K562 (cell line): ENCODE measurements at regions not wholly inside any gene's neighbourhood (a gene's known extent, or its start where the extent isn't known, plus 50 kb on each side); places are given as distances from the start of the nearest gene placed in this dataset.

ENCODE experiments used
- ATAC-seq: fragments of 200-7000 bp; cut with Tn5 transposase; 3 replicates; pipeline ENCODE4 v1.9.1; 2020; ENCODE audit warnings: moderate library complexity
- BruUV-seq: library from RNA; stranded (reverse); fragments of 400-500 nt; replicated peaks from 2 replicates; lab custom pipeline; 2021; lab: Mats Ljungman, UMichigan
- CTCF ChIA-PET: fragments of 300-600 bp; formaldehyde crosslinking; extraction: SDS; loops from one replicate; lab custom pipeline; 2021; ENCODE audit warnings: low intra/inter-chr PET ratio; lab: Yijun Ruan, JAX
- POLR2A ChIA-PET: fragments of 300-600, 350-650 bp; sonication (Branson Sonifier 250); formaldehyde crosslinking; extraction: SDS; loops from one replicate; lab custom pipeline; 2021; ENCODE audit warnings: antibody characterized with exemption, inconsistent platforms; lab: Yijun Ruan, JAX
- DNase-seq, 4 experiments: peaks; one replicate each; pipeline versions ENCODE4 v3.0.0 to v3.0.0-alpha.2; 2011 to 2018; ENCODE audit warnings: low spot score in 3 of 4, mixed read lengths in 3 of 4; ENCODE audit errors: extremely low read depth in 1 of 4
- FAIRE-seq: peaks from 2 replicates; lab custom pipeline; 2011; peaks lifted over from hg19 to GRCh38; lab: Jason Lieb, UNC
- H2AFZ ChIP-seq: 2 replicates; pipeline ENCODE4 v1.6.0; 2011; ENCODE audit warnings: low read depth, low read length, control low read depth, inconsistent platforms
- H3K27ac ChIP-seq: fragments of 200-600 bp; 3 replicates; pipeline ENCODE4 v1.8.0; 2011; ENCODE audit warnings: low read depth, mild to moderate bottlenecking, control low read depth, inconsistent platforms, low read length, moderate library complexity, mixed read lengths; ENCODE audit errors: extremely low read depth
- H3K27me3 ChIP-seq, 2 experiments: fragments of 300-600 bp in 1 of 2; 2 replicates in 1 of 2; 3 replicates in 1 of 2; pipeline versions ENCODE4 v1.6.0 to v1.8.0; 2011; ENCODE audit warnings: inconsistent platforms in 2 of 2, low read length in 2 of 2, mild to moderate bottlenecking in 1 of 2, mixed read lengths in 1 of 2, moderate library complexity in 1 of 2; ENCODE audit not compliant: control insufficient read depth in 2 of 2, insufficient read depth in 2 of 2
- H3K36me3 ChIP-seq: fragments of 300-600 bp; 3 replicates; pipeline ENCODE4 v1.8.0; 2011; ENCODE audit warnings: mild to moderate bottlenecking, low read length, inconsistent platforms; ENCODE audit not compliant: control insufficient read depth, insufficient read depth
- H3K4me1 ChIP-seq, 2 experiments: fragments of 200-600 bp in 1 of 2; replicated peaks in 1 of 2; 2 replicates in 1 of 2; 3 replicates in 1 of 2; pipeline versions ENCODE4 v1.5.1 to v1.8.0; 2011; ENCODE audit warnings: inconsistent platforms in 2 of 2, low read length in 2 of 2, mild to moderate bottlenecking in 1 of 2, mixed read lengths in 1 of 2, moderate library complexity in 1 of 2; ENCODE audit not compliant: control insufficient read depth in 2 of 2, insufficient read depth in 2 of 2
- H3K4me2 ChIP-seq: 2 replicates; pipeline ENCODE4 v1.6.1; 2011; ENCODE audit warnings: low read length, control low read depth, inconsistent platforms, mixed read lengths; ENCODE audit not compliant: insufficient read depth
- H3K4me3 ChIP-seq: fragments of 200-600 bp; sonication (generic), shearing (Covaris generic); 2 replicates; pipeline ENCODE4 v1.5.1; 2016; ENCODE audit warnings: control low read depth, inconsistent platforms
- H3K79me2 ChIP-seq: fragments of 200-600 bp; 3 replicates; pipeline ENCODE4 v1.8.0; 2011; ENCODE audit warnings: low read length, inconsistent platforms; ENCODE audit not compliant: control insufficient read depth, insufficient read depth
- H3K9ac ChIP-seq, 2 experiments: 2 replicates each; pipeline versions ENCODE4 v1.6.0 to v1.6.1; 2011; ENCODE audit warnings: low read depth in 2 of 2, low read length in 2 of 2, control low read depth in 1 of 2, inconsistent platforms in 1 of 2, mild to moderate bottlenecking in 1 of 2, mixed read lengths in 1 of 2; ENCODE audit not compliant: insufficient read depth in 1 of 2
- H3K9me1 ChIP-seq: one replicate; pipeline ENCODE4 v1.6.0; 2011; ENCODE audit warnings: inconsistent platforms, mild to moderate bottlenecking, low read length, moderate library complexity; ENCODE audit not compliant: control insufficient read depth, insufficient read depth
- H3K9me3 ChIP-seq: replicated peaks from 2 replicates; pipeline ENCODE4 v1.5.1; 2011; ENCODE audit warnings: low read depth, low read length, inconsistent platforms; ENCODE audit not compliant: control insufficient read depth, insufficient read depth
- H4K20me1 ChIP-seq: replicated peaks from 2 replicates; pipeline ENCODE4 v1.6.1; 2011; ENCODE audit warnings: low read length, inconsistent platforms, mixed read lengths; ENCODE audit not compliant: control insufficient read depth, insufficient read depth
- BACH1 ChIP-seq: fragments of 200-800 bp; sonication (Bioruptor generic); IDR thresholded peaks from 2 replicates; pipeline ENCODE4 v1.6.1; 2016; ENCODE audit warnings: missing genetic modification characterization, missing compliant biosample characterization
- CCNT2 ChIP-seq: IDR thresholded peaks from 2 replicates; pipeline ENCODE4 v1.6.1; 2011; ENCODE audit warnings: borderline replicate concordance, low read depth, mild to moderate bottlenecking, moderate library complexity, mixed read lengths, low read length; ENCODE audit not compliant: insufficient read length; ENCODE audit errors: extremely low read depth
- CTCF ChIP-seq, 3 experiments: IDR thresholded peaks in 2 of 3; conservative IDR thresholded peaks in 1 of 3; 2 replicates each; pipeline ENCODE4 v1.5.1; 2011 to 2012; ENCODE audit warnings: low read length in 3 of 3, mild to moderate bottlenecking in 3 of 3, control low read depth in 2 of 3, improper control_type of control experiment in 1 of 3, inconsistent platforms in 1 of 3, low read depth in 1 of 3, mixed read lengths in 1 of 3, moderate library complexity in 1 of 3; ENCODE audit not compliant: insufficient read depth in 2 of 3
- ETS2 ChIP-seq: IDR thresholded peaks from 2 replicates; pipeline ENCODE4 v1.6.1; 2016; ENCODE audit warnings: borderline replicate concordance, missing genetic modification characterization, mild to moderate bottlenecking, moderate library complexity, missing compliant biosample characterization; ENCODE audit not compliant: poor library complexity, severe bottlenecking
- GTF2A2 ChIP-seq: IDR thresholded peaks from 2 replicates; pipeline ENCODE4 v1.6.1; 2016; ENCODE audit warnings: mild to moderate bottlenecking, missing genetic modification characterization, missing compliant biosample characterization
- HEY1 ChIP-seq: fragments of 250-450 bp; sonication (Bioruptor Pico); IDR thresholded peaks from 2 replicates; pipeline ENCODE4 v1.5.0; 2020; ENCODE audit warnings: mild to moderate bottlenecking, moderate library complexity, borderline replicate concordance
- HIVEP1 ChIP-seq: fragments of 250-450 bp; sonication (Bioruptor Pico); IDR thresholded peaks from 2 replicates; pipeline ENCODE4 v1.4.0; 2020; ENCODE audit warnings: mild to moderate bottlenecking
- KDM2B ChIP-seq: fragments of 250-450 bp; sonication (Bioruptor Pico); IDR thresholded peaks from 2 replicates; pipeline ENCODE4 v1.8.0; 2021; ENCODE audit warnings: mild to moderate bottlenecking, moderate library complexity
- MIER1 ChIP-seq: fragments of 450-650 bp; IDR thresholded peaks from 2 replicates; pipeline ENCODE4 v1.6.1; 2016; ENCODE audit warnings: antibody characterized with exemption, mild to moderate bottlenecking, low read depth
- NFXL1 ChIP-seq: fragments of 450-650 bp; formaldehyde crosslinking; IDR thresholded peaks from 2 replicates; pipeline ENCODE4 v1.4.0; 2021; ENCODE audit warnings: mild to moderate bottlenecking
- POLR2AphosphoS5 ChIP-seq: IDR thresholded peaks from 2 replicates; pipeline ENCODE4 v1.6.1; 2011; ENCODE audit warnings: mild to moderate bottlenecking, low read depth, low read length, moderate library complexity; ENCODE audit not compliant: control insufficient read depth, insufficient read depth
- RBM14 ChIP-seq: fragments of 200-400 bp; formaldehyde crosslinking; IDR thresholded peaks from 2 replicates; pipeline ENCODE4 v1.6.1; 2018; ENCODE audit warnings: low read depth, mild to moderate bottlenecking, low read length, moderate library complexity, borderline replicate concordance; ENCODE audit not compliant: insufficient read depth
- SAFB ChIP-seq: fragments of 200-400 bp; formaldehyde crosslinking; IDR thresholded peaks from 2 replicates; pipeline ENCODE4 v1.6.1; 2017; ENCODE audit warnings: low read depth, low read length, borderline replicate concordance
- XRCC3 ChIP-seq: fragments of 450-650 bp; IDR thresholded peaks from 2 replicates; pipeline ENCODE4 v1.6.1; 2017; ENCODE audit warnings: mild to moderate bottlenecking, moderate library complexity
- ZNF23 ChIP-seq: fragments of 250-450 bp; sonication (Bioruptor Pico); IDR thresholded peaks from 2 replicates; pipeline ENCODE4 v1.4.0; 2020; ENCODE audit warnings: mild to moderate bottlenecking
- ZNF311 ChIP-seq: fragments of 250-450 bp; sonication (Bioruptor Pico); IDR thresholded peaks from 2 replicates; pipeline ENCODE4 v1.4.0; 2020; ENCODE audit warnings: mild to moderate bottlenecking, moderate library complexity
- ZNF764 ChIP-seq: fragments of 250-450 bp; sonication (Bioruptor Pico); IDR thresholded peaks from 2 replicates; pipeline ENCODE4 v1.4.0; 2020; ENCODE audit warnings: low read depth, mild to moderate bottlenecking, moderate library complexity
- ZSCAN29 ChIP-seq: fragments of 450-650 bp; IDR thresholded peaks from 2 replicates; pipeline ENCODE4 v1.6.1; 2017
- WGBS: fragments of 100-300 bp; shearing (Covaris generic); methylation state at CpG from one replicate; pipeline ENCODE4 v1.1.6; 2016; ENCODE audit warnings: low coverage, mixed read lengths; ENCODE audit not compliant: insufficient coverage; ENCODE audit errors: missing lambda C conversion rate; 5-methylcytosine and 5-hydroxymethylcytosine counted together
- in situ Hi-C: fragments of 300-500 bp; cut with MboI; formaldehyde crosslinking; loops from 4 replicates; pipeline ENCODE4 v1.15.0; 2018; ENCODE audit warnings: inconsistent platforms, mixed read lengths
- intact Hi-C: fragments of 100-400 bp; cut with micrococcal nuclease; formaldehyde crosslinking; loops from 2 replicates; pipeline ENCODE4 v1.14.2; 2022

GRCh38 chr6:819122-819521 lies 126.2 kb upstream of the EXOC2 start:
- H3K4me2 ChIP-seq: no peak overlapping the region
- H3K36me3 ChIP-seq: no peaks in the 10 kb centered on the region
- POLR2A ChIA-PET: interaction anchor here (0.8 kb wide), 1 partner anchor 160 kb away, joined by 3 read pairs; no protein-coding TSS in a partner anchor
- DNase-seq (no peak), ATAC-seq (no peak), FAIRE-seq (no peak)
- H4K20me1 ChIP-seq: no peaks in the 10 kb centered on the region
- no peaks in the 10 kb centered on the region for H3K4me1 ChIP-seq
- H3K9me1 ChIP-seq: no peaks in the 10 kb centered on the region
- peaks cover 9 to 24% of the 10 kb centered on the region in 2 experiments; a peak in 3 of 5 replicates for H3K27me3 ChIP-seq
- TF ChIP-seq CTCF (IDR thresholded peaks at IDR 0.05 in 2 of 3, conservative IDR thresholded peaks at IDR 0.05 in 1 of 3; ENCODE audit: insufficient read depth in 2 of 3, low read depth in 1 of 3, low read length in 3 of 3) (no peak), CCNT2 (no peak), BACH1 (tag) (no peak), ZNF764 (CRISPR knock-in tag) (no peak), HIVEP1 (CRISPR knock-in tag) (no peak), ZNF311 (CRISPR knock-in tag) (no peak), HEY1 (CRISPR knock-in tag) (no peak), POLR2AphosphoS5 (no peak), MIER1 (no peak), ETS2 (tag) (no peak), NFXL1 (no peak), GTF2A2 (no peak), RBM14 (no peak), ZNF23 (CRISPR knock-in tag) (no peak), KDM2B (CRISPR knock-in tag) (no peak), ZSCAN29 (no peak), SAFB (no peak), XRCC3 (no peak)
- no TSS peak for BruUV-seq
- no peaks in the 10 kb centered on the region for H3K79me2 ChIP-seq
- CTCF ChIA-PET: no interaction called here
- in situ Hi-C loops: no loop called here
- no peak overlapping the region for H3K27ac ChIP-seq
- WGBS: 3% methylated on average over 5 of the region's 5 CpGs
- intact Hi-C loops: no loop called here
- no peak overlapping the region for H2AFZ ChIP-seq
- H3K9me3 ChIP-seq: no peaks in the 10 kb centered on the region
- H3K4me3 ChIP-seq: no peak overlapping the region
- H3K9ac ChIP-seq: no peak overlapping the region
